Sigmoid colon (tissue), 4 donors: ENCODE measurements at regions not wholly inside any gene's neighbourhood (a gene's known extent, or its start where the extent isn't known, plus 50 kb on each side); places are given as distances from the start of the nearest gene placed in this dataset.

Source experiments
- EP300 ChIP-seq, 4 donors: sonication (generic); formaldehyde crosslinking; IDR thresholded peaks; one replicate each; pipeline ENCODE4 v1.6.1; 2017; ENCODE audit warnings: antibody characterized with exemption in 4 of 4
- POLR2AphosphoS5 ChIP-seq, 4 donors: sonication (generic); formaldehyde crosslinking; IDR thresholded peaks; one replicate each; pipeline ENCODE4 v1.6.1; 2017; ENCODE audit warnings: antibody characterized with exemption in 4 of 4
- TF ChIP-seq, protein P1 (sequence below), 4 experiments: fragments of 450-650 bp in 3 of 4; fragments of 200-600 bp in 1 of 4; IDR thresholded peaks; one replicate each; pipeline ENCODE4 v1.5.1; 2016 to 2019; ENCODE audit warnings: antibody characterized with exemption in 4 of 4, mild to moderate bottlenecking in 3 of 4, moderate library complexity in 2 of 4

GRCh38 chr18:46247942-46248341 lies 143.8 kb downstream of the HAUS1 start:
- TF ChIP-seq, protein P1, sequence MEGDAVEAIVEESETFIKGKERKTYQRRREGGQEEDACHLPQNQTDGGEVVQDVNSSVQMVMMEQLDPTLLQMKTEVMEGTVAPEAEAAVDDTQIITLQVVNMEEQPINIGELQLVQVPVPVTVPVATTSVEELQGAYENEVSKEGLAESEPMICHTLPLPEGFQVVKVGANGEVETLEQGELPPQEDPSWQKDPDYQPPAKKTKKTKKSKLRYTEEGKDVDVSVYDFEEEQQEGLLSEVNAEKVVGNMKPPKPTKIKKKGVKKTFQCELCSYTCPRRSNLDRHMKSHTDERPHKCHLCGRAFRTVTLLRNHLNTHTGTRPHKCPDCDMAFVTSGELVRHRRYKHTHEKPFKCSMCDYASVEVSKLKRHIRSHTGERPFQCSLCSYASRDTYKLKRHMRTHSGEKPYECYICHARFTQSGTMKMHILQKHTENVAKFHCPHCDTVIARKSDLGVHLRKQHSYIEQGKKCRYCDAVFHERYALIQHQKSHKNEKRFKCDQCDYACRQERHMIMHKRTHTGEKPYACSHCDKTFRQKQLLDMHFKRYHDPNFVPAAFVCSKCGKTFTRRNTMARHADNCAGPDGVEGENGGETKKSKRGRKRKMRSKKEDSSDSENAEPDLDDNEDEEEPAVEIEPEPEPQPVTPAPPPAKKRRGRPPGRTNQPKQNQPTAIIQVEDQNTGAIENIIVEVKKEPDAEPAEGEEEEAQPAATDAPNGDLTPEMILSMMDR (IDR thresholded peaks at IDR 0.05) = no peak
- no peak for TF ChIP-seq POLR2AphosphoS5 (IDR thresholded peaks at IDR 0.05)
- TF ChIP-seq EP300 (IDR thresholded peaks at IDR 0.05) = no peak
